ENCODE measurements at regions not wholly inside any gene's neighbourhood (a gene's known extent, or its start where the extent isn't known, plus 50 kb on each side); places are given as distances from the start of the nearest gene placed in this dataset.

- no peak for DNase-seq
These were observed 139.7 kb upstream of the PCBD1 start for GRCh38 chr10:71028066-71028465.

DNA sequence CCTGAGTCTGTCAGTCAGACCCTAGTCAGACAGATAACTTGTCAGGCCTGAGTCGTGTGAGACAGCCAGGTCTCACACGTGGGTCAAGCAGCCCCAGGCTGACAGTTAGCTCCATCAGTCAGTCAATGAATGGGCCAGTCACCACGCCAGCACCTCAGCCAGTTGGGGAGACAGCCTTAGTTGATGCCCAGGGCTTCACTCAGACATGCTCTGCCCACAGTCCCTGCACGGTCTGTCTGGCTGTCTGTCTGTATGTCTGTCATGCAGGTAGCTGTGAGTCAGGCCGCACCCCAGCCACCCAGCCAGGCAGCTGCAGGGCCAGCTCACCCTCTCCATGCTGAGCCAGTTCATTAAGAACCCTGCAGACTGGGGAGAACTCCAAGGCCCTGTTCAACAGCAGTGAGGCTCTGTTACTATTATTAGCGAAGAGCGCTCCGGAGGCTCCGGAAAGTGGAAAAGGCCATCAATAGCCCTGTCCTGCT, 141.1 kb upstream of the PCBD1 start:
- DNase-seq = no peak

DNA sequence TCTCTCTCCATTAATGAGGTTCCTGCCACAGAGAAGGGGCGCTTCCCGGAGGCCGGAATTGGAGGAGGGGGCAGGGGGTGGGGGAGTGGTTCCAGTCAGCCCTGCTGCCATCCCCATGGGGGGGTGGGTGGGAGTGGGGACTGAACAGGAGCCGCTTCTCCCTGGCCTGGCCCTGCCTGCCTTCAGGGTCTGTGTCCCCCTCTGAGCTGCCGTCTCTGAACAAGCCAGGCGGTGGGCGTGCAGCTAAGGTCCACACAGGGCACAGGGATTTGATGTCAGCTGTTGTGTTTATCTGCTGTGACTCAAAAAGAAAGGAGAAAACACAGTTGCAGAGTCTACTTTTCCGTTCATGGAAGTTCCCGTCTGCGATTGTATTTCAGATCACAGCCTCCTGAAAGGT, 141.5 kb upstream of the PCBD1 start:
- DNase-seq = no peak

DNA sequence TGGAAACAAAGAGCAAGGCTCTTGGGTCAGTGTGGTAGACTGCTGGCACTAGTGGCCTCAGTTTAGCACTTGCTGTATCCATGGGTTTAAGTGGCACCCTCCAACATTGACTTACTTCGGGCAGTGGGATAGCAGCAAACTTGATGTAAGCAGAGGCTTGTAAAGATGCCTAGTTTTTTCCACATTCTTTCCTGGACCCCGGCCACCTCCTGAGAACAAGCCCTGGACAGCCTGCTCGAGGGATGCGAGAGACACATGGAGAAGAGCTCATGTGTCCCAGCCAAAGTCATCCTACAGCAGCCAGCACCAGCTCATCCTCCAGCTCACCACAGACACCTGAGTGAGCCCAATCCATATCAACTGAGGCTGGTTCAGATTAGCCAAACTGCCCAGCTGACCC, 142.7 kb upstream of the PCBD1 start:
- no peak for DNase-seq

DNA sequence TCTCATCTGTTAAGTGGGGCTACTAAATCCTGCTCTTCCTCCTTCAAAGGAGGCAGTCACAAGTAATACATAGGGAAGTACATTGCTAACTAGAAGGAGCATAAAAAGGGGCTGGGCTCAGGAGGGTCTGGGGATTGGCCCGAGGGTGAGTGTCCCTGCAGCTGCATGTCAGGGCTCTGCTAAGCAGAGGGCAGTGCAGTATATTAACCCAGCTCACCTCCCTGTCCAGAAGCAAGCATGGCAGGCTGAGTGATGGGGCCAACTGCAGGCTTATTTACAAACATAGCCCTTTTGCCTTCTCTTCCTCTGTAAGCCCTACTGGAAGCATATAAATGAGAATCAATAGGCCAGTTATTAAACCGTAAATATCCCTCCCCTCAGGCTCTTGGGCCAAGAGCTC, 143.2 kb upstream of the PCBD1 start:
- DNase-seq = no peak

DNA sequence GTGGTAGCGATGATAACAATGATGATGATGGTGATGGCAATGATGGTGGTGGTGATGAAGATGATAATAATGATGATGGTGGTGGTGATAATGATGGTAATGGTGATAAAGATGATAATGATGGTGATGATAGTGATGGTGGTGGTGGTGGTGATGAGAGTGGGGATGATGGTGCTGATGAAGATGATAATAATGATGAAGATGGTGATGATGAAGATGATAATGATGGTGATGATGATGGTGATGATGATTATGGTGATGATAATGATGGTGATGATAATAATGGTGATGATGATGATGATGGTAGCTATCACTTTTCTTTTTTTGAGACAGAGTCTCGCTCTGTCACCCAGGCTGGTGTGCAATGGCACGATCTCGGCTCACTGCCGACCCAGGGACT, 144.5 kb upstream of the PCBD1 start:
- no peak for DNase-seq

GRCh38 chr10:71033396-71033980, 145.1 kb upstream of the PCBD1 start:
- no peak for DNase-seq

DNA sequence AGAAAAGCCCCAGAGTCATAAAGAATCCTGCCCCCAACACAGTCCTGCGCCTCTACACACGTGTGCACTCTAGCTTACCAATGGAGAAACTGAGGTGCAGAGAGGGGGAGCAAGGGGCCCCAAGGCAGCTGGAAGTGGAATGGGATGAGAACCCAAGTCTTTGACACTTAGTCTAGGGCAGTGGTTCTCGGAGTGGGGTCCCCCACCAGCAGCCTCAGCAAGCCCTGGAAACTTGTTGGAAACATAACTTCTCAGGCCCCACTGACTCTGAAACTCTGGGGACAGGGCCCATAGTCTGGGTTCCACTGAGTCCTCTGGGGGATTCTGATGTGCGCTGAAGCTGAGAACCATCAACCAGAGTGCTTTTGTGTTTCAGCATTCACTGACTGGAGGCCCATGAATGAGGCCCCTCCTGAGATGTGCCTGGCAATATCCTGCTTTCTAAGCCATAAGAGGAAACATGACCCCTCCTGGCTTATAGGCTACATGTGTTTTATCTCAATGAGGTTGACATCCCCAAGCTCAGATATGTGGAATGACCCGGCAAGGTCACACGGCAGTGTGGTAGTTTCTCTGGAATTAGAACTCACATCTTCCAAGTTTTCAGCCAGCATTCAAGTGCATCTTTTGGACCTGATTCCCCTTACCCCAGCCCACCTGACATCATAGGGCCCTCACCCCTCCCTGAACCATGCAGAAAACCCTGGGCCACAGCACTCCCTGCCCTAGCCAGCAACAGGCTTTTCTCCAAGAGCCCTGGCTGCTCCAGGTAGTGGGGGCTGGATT, 147.3 kb upstream of the PCBD1 start:
- no peak for DNase-seq

DNA sequence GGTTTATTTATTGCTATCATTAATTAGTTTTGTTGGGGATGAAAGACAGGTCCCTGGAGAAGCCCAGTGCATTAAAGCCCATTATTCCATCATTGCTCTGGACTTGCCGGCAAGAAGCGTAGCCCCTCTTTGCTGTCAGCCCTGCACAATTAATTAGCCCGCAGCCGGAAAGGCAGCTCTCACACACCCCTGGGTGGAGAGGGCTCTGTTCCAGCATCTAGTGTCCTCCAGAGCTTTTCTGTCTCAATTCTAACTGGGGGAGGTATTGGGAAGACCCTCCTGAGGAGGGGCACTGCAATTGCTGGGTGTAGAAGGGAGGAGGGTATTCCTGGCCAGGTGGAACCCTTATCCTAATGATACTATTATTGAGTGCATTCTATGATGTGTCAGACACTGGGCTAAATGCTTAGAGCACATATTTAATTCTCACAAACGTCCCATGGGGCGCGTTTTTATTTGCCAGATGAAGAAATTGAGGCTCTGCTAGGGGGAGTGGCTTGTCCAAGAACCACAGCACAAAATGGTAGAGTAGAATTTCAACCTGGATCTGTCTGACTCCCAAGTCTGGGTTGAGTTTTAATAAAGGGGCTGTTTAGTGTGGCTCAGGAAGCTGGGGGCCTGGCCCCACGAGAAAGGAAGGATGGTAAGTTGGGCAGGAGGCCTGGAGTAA, 148.1 kb upstream of the PCBD1 start:
- no peak for DNase-seq

DNA sequence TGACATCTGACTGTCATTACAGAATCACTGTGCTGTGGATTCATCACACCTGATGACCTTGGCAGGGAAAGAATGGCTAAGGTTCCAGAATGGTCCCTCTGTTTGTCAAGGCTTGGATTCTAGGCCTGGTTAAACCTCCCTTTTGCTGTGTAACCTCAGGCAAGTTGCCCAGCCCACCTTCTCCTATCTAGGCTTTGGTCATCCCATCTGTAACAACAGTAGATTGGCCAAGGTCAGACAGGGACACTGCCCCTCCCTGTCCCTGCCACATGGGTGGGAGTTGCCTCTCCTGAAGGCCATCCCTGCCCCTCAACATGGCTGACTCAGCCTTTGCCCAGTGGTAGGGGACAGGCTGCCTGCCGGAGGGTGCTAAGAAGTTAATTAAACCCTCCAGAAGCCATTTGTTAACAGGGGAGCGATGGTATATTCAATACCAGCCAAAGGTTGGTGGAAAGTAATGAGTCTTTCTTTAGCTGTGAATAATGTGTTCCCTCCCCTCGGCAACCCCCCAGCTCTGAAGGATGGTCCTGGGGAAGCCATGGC, 149.8 kb upstream of the PCBD1 start:
- DNase-seq = no peak

GRCh38 chr10:71038921-71039320, 150.6 kb upstream of the PCBD1 start:
- no peak for DNase-seq

DNA sequence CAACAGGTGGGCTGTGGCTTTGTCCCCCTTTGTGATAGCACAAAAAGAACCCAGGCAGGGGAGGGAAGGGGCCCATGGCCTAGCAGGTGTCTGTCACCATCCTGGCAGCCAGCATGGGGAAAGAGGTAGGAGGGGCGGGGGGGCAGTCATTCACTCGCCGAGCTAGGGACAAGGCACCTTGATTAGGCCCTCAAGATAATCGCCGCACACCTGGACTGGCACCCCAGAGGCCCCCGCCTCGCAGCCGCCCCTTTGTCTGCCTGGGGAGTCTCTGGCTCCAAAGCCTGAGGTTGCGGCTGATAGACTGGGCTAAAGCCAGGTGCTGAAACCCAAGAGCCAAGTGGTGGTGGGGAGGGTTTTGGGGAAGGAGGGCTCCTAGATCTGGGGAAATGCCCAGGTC, 151.2 kb upstream of the PCBD1 start:
- no peak for DNase-seq

- DNase-seq = no peak
These were observed 152.0 kb upstream of the PCBD1 start for GRCh38 chr10:71040343-71040742.

DNA sequence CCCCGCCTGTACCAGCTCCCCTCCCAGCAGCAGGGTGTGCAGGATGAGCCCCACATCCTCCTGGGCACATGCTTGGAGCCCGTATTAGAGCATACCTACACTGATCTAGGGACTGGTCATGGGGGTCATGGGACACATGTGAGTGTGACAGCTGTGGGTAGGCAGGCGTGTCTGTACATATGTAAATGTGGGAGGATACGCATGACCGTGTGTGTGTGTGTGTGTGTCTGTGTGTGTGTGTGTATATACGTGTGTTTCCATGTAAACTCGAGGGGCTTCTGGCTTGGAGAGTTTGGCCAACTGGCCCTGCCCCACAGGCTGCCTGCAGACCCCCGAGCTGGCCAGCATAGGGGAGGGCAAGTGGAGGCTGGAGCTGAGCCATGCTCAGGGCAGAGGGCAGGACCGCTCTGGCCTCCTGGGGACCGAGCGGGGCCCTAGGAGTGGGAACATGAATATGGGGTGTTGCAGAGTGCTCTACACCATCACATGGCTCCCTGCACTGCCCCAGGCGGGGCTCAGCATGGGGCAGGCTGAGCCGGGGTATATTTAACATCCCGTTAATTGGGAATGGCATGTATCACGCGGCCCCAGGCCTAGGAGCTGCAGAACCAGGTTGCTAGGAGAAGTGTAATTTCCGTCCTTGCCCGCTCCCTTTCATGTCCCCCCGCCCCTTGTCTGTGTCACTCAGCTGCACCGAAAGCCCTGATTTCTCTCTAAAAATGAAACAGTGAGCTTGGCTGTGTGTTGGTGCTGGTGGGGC, 152.7 kb upstream of the PCBD1 start:
- no peak for DNase-seq

DNA sequence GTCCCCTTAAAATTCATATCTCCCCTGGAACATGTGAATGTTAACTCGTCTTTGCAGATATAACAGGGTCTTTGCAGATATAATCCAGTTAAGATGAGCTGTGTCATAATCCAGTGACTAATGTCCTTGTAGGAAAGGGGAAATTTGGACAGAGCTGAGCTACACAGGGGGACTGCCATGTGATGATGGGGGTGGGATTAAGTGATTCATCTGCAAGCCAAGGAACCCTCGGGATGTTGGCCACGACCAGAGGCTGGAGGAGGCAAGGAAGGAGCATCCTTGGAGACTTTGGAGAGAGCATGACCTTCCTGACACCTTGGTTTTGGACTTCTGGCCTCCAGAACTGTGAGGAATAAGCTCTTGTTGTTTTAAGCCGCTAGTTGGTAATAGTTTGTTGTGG, 153.9 kb upstream of the PCBD1 start:
- no peak for DNase-seq

GRCh38 chr10:71042699-71043098, 154.3 kb upstream of the PCBD1 start:
- no peak for DNase-seq

DNA sequence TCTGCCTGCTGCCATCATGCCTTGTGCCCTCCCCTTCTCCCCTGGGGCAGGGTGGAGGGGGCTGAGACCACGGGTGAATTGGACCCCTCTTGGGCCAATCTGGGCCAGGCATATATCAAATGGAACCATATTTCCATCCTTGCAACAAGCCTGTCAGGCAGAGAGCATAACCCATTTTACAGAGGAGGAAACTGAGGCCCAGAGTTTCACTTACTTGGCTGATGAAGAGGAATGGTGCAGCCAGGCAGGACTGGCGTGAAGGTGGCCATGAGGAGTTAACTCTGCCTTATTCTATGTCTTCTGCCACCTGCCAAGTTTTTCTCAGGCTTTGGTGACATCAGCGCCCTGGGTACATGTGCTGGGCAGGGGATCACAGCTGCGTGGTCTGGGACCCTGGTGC, 155.5 kb upstream of the PCBD1 start:
- no peak for DNase-seq

DNA sequence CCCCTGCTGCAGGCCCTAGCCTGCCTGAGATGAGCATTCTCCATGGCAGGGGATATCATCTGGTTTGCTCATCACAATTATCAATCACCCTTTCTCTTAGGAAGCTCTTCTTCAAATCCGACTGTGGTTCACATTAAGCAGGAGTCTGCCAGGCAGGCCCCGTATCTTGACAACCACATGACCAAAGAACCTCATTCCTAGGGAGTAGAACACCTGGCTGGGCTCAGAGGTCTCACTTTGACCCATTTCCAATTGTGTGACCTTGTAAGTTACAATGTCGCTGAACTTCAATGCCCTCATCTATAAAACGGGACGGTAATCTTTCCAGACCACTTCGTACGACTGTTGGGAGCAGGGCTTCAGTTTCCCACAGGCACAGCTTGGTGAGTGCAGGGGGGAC, 156.4 kb upstream of the PCBD1 start:
- no peak for DNase-seq

GRCh38 chr10:71045204-71045809, 156.9 kb upstream of the PCBD1 start:
- no peak for DNase-seq

- no peak for DNase-seq
These were observed 157.6 kb upstream of the PCBD1 start for GRCh38 chr10:71045936-71046335.

DNA sequence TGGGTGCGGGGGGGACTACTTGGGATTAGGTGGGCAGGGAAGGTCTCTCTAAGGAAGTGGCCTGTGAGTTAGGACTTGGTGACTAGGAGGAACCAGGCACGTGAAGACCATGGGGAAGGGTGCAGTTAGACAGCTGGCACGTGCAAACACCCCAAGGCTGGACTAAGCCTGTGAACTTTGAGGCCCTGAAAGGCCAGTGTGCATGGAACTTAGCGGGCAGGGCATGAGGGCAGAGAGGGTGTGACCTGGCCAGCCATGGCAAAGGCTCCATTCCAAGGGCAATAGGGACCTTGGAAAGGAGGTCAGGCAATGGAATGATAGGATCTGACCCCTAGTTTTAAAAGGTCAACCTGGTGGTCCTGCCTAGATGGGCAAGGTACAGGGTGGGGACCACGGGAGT, 158.4 kb upstream of the PCBD1 start:
- no peak for DNase-seq

GRCh38 chr10:71048971-71049615, 160.7 kb upstream of the PCBD1 start:
- no peak for DNase-seq

All from NCI-H1694 treated with DMSO at 0.1 percent for 48 hours (cell line).